Left colon (tissue), 2 donors: ENCODE measurements at regions not wholly inside any gene's neighbourhood (a gene's known extent, or its start where the extent isn't known, plus 50 kb on each side); places are given as distances from the start of the nearest gene placed in this dataset.

Experiments used
- ATAC-seq: fragments of 200-7000 bp; cut with Tn5 transposase; one replicate; pipeline ENCODE4 v1.9.1; 2020; ENCODE audit warnings: mild to moderate bottlenecking, moderate library complexity
- DNase-seq, 2 donors: peaks; one replicate each; pipeline ENCODE4 v3.0.0-alpha.2; 2020
- intact Hi-C, 2 donors: fragments of 100-400 bp; cut with DNase I in 1 of 2; cut with micrococcal nuclease in 1 of 2; formaldehyde crosslinking; loops; one replicate each; pipeline versions ENCODE4 v1.11.2 to v1.14.0; 2022; cut with DNase I, micrococcal nuclease
- donor health status: DM: no; HTN: no; CAD: no.
- donor health status: DM: yes; HTN: yes; CAD: no.

- no peak for DNase-seq
- intact Hi-C loops = no loop called here
- no peak for ATAC-seq
These were observed 385.5 kb upstream of the ANO5 start for GRCh38 chr11:21807350-21807749.

GRCh38 chr11:21810650-21811049, 382.2 kb upstream of the ANO5 start:
- no peak for ATAC-seq
- intact Hi-C loops = no loop called here
- no peak for DNase-seq

GRCh38 chr11:21811572-21811971, 381.3 kb upstream of the ANO5 start:
- DNase-seq (no peak), ATAC-seq (no peak)
- intact Hi-C loops = no loop called here

- intact Hi-C loops = no loop called here
- no peak for ATAC-seq
- no peak for DNase-seq
These were observed 378.7 kb upstream of the ANO5 start for GRCh38 chr11:21814169-21814568.

GRCh38 chr11:21817696-21818095, 375.2 kb upstream of the ANO5 start:
- DNase-seq (no peak), ATAC-seq (no peak)
- intact Hi-C loops = no loop called here

- ATAC-seq = no peak
- intact Hi-C loops = no loop called here
- DNase-seq = no peak
These were observed 372.7 kb upstream of the ANO5 start for GRCh38 chr11:21820176-21820575.

- intact Hi-C loops = no loop called here
These were observed 367.8 kb upstream of the ANO5 start for GRCh38 chr11:21825127-21825526.

GRCh38 chr11:21838427-21838826, 354.5 kb upstream of the ANO5 start:
- ATAC-seq (no peak), DNase-seq (no peak)
- intact Hi-C loops = no loop called here

More at GRCh38 chr11:21825127-21825526, 367.8 kb upstream of the ANO5 start:
- ATAC-seq (no peak), DNase-seq (no peak)

- ATAC-seq (no peak), DNase-seq (no peak)
- intact Hi-C loops = no loop called here
These were observed 353.1 kb upstream of the ANO5 start for GRCh38 chr11:21839796-21840195.

- DNase-seq = no peak
- ATAC-seq = no peak
- intact Hi-C loops = no loop called here
These were observed 331.6 kb upstream of the ANO5 start for GRCh38 chr11:21861314-21861713.

- no peak for ATAC-seq
- intact Hi-C loops = no loop called here
- DNase-seq = no peak
These were observed 327.3 kb upstream of the ANO5 start for GRCh38 chr11:21865541-21865940.

- no peak for ATAC-seq
- intact Hi-C loops = no loop called here
- no peak for DNase-seq
These were observed 326.1 kb upstream of the ANO5 start for GRCh38 chr11:21866781-21867180.

GRCh38 chr11:21877151-21877550, 315.7 kb upstream of the ANO5 start:
- intact Hi-C loops = no loop called here
- DNase-seq (no peak), ATAC-seq (no peak)

GRCh38 chr11:21883354-21883753, 309.5 kb upstream of the ANO5 start:
- intact Hi-C loops = no loop called here
- DNase-seq (no peak), ATAC-seq (no peak)

GRCh38 chr11:21888814-21889213, 304.1 kb upstream of the ANO5 start:
- no peak for DNase-seq
- ATAC-seq = no peak
- intact Hi-C loops = no loop called here

GRCh38 chr11:21892736-21893564, 299.9 kb upstream of the ANO5 start:
- intact Hi-C loops = no loop called here
- ATAC-seq (no peak), DNase-seq (no peak)

- intact Hi-C loops = no loop called here
These were observed 299.4 kb upstream of the ANO5 start for GRCh38 chr11:21893565-21893867.

GRCh38 chr11:21894492-21894891, 298.4 kb upstream of the ANO5 start:
- no peak for ATAC-seq
- intact Hi-C loops = no loop called here
- DNase-seq = no peak

More at GRCh38 chr11:21893565-21893867, 299.4 kb upstream of the ANO5 start:
- ATAC-seq (no peak), DNase-seq (no peak)

- no peak for DNase-seq
- intact Hi-C loops = no loop called here
These were observed 297.2 kb upstream of the ANO5 start for GRCh38 chr11:21895686-21896085.

GRCh38 chr11:21896216-21896615, 296.7 kb upstream of the ANO5 start:
- DNase-seq (no peak), ATAC-seq (no peak)
- intact Hi-C loops = no loop called here

More at GRCh38 chr11:21895686-21896085, 297.2 kb upstream of the ANO5 start:
- no peak for ATAC-seq
